GM21423 (cell line): ENCODE measurements at regions not wholly inside any gene's neighbourhood (a gene's known extent, or its start where the extent isn't known, plus 50 kb on each side); places are given as distances from the start of the nearest gene placed in this dataset.

Experiments used
- ATAC-seq: cut with Tn5 transposase; IDR thresholded peaks from one replicate; pipeline ENCODE4 v1.9.1; 2021; ENCODE audit warnings: mild to moderate bottlenecking, moderate library complexity; ENCODE audit not compliant: unreplicated experiment

GRCh38 chr17:79541056-79541850 lies 69.6 kb downstream of the RBFOX3 start:
- no peak for ATAC-seq

GRCh38 chr17:79539944-79540705 lies 70.7 kb downstream of the RBFOX3 start:
- no peak for ATAC-seq

- ATAC-seq, result no peak
Measured at GRCh38 chr17:79538291-79538690, 72.6 kb downstream of the RBFOX3 start.

GRCh38 chr17:79537686-79538085 lies 73.2 kb downstream of the RBFOX3 start:
- ATAC-seq, result no peak

- ATAC-seq, result no peak
Measured at GRCh38 chr17:79537061-79537460, 73.8 kb downstream of the RBFOX3 start.

DNA sequence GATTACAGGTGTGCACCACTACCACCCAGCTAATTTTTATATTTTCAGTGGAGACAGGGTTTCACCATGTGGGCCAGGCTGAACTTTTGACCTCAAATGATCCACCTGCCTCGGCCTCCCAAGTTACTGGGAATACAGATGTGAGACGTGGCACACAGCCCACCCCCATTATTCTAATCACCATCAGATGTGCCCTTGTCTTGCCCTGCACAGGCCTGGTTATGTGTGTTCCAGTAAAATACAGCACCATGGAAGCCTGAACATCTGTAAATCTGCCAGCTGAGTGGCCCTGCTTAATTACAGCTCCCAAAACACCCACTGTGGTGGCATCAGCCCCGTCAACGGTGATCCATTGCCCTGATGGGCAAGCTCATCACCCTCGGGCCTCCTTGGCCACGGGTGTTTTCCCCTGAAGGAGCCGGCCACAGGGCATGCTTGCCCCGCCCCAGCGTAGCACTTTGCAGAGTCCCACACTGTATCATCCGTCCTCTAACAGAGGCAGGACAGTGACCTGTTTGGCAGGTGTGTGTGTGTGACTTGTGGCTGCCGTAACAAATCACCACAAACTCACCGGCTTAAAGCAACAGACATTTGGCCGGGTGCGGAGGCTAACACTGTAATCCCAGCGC lies 74.5 kb downstream of the RBFOX3 start:
- no peak for ATAC-seq

- no peak for ATAC-seq
Measured at GRCh38 chr17:79535728-79536025, 75.2 kb downstream of the RBFOX3 start.

DNA sequence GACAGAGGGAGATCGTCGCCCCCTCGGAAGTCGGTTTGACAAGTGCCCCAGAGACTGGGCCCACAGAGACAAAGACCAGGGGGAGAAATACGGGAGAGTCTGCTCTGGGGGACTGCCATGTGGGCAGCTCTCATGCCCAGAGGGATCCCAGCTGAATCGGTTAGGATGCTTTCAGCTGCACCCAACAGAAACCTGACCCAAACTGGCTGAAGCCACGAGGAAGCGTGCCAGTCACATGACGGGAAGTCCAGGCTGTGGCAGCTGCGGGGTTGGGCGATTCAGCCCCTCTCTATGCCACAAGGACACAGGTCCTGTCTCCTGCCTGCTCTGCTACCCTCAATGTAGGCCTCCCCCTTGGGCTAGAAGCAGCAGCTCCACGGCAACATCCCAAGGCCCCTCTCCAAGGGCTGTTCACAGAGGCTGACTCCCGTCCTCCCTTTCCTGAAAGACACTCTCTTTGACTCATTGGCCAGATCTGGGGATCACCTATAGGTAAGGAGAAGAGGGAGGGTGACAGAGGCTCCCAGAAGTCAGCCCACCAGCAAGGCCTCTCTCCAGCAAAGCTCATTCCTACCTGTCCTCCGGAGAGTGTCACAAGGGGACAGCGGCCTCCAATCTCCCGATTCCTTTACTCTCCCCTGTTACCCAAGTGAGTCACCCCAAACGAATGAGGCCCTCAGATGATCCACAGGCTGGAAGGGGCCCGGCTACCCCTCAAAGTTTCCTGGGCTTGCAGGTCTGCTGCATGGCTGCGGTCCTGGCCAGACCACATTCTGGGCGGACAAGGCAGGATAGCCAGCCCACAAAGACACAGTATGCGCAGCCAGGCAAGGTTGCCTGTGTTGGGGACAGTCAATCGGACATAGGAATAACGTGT lies 75.8 kb downstream of the RBFOX3 start:
- no peak for ATAC-seq

DNA sequence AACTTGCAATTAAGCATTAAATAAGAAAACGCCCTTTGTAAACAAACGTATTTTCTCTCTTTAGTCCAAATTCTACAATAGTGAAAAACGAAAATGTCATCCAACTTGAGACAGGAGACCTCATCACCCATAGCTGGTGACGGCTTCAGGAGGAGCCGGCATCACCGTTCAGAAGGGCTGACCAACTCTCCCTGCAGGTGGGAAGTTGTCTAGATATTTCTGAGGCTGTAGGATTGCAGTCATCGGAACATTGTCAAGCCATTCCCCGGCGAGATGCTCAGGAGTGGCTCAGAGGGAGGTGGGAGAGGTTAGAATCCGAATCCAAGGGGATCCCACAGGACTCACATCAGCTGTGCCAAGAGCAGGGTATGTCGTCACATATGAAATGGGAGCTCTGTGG lies 76.7 kb downstream of the RBFOX3 start:
- ATAC-seq, result no peak

- no peak for ATAC-seq
Measured at GRCh38 chr17:79533116-79533515, 77.7 kb downstream of the RBFOX3 start.

GRCh38 chr17:79532107-79532790 lies 78.6 kb downstream of the RBFOX3 start:
- no peak for ATAC-seq

DNA sequence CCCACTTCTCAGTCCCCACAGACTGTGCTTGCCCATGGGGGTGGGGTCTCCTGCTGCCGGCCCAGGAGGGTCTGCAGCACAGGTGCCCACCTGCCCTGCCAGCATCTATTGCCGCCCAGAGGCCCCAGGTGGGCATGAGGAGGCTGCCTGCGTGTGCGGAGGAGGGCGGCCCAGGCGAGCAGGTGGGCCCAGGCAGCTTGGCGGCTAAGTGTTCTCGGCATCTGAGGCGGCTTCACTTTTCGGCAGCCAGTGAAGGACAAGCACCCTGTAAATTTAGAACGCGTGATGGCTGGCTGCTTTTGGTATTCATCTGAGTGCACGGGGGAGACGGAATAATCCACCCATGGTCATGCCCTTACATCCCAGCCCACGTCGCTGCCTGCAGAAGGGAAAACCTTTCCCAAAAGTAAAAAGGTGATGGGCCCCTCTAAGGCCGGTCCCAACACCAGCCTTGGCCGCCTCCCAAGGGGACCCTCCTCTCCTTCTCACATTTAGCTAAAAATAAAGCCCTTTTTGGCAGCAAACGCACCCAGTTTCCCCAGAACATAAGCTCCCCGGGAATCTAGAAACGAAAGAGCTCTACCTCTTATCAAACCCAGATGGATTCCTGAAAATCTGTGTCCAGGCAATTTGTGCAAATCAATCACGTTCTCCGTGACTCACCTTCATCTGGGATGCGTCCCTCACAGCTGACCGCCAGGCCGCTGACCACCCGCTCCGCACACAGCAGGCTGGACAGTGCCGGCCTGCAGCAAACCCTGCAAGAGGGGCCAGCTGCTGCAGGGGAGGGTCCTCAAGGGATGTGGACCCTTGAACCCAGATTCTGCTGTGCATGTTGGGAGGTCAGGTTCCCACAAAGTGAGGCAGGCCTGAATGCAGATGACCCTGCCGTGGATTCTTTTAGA lies 79.4 kb downstream of the RBFOX3 start:
- no peak for ATAC-seq

DNA sequence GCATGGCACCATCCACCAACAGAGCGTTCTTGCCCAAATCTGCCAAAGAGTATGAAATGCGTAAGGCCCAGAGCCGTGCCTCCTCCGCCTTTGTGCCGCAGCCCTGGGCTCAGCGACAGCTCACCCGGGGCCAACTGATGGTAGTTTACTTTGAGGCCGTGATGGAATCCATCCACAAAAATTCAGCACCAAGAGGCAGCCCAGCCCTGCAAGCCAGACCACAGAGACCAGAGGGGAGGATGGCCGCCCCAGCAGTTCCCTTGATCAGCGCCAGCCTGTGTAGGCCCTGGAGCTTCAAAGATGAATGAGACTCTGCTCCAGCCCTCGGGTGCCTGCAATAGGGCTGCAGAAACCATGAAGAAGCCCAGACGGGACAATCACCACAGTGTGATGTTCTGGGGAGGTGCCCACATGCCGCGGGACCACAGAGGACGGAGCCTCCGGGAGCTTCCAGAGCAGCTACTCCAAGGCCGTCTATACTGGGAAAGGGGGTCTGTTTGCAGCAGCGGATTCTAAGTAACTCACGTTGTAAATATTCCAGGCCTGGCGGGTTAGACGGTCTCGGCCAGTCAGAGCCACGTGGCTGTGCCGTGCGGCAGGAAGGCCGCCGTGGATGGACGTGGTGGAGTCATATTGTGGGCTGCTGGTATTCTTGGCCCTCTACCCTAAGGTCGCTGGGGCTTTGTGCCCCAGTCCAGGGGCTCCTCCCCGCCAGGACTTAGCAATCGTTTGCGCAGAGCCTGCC lies 80.3 kb downstream of the RBFOX3 start:
- no peak for ATAC-seq

DNA sequence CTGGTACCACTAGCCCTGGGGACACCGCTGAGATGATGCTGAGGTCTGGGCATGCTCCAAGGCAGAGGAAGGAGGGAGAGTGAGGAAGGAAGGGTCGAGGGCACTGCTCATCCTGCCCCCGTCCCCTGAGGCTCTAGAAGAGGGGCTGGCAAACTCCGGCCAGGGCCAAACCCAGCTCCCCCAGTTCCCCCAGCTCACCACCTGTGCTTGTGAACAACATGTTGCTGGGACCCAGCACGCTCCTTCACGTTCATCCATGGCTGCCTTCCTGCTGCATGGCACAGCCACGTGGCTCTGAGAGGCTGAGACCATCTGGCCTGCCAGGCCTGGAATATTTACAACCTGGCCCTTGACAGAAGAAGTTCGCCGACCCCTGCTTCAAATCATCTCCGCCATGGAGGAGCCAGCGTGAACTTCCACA lies 81.2 kb downstream of the RBFOX3 start:
- no peak for ATAC-seq

GRCh38 chr17:79528592-79529125 lies 82.2 kb downstream of the RBFOX3 start:
- ATAC-seq, result no peak

- ATAC-seq, result no peak
Measured at GRCh38 chr17:79527306-79527705, 83.5 kb downstream of the RBFOX3 start.

DNA sequence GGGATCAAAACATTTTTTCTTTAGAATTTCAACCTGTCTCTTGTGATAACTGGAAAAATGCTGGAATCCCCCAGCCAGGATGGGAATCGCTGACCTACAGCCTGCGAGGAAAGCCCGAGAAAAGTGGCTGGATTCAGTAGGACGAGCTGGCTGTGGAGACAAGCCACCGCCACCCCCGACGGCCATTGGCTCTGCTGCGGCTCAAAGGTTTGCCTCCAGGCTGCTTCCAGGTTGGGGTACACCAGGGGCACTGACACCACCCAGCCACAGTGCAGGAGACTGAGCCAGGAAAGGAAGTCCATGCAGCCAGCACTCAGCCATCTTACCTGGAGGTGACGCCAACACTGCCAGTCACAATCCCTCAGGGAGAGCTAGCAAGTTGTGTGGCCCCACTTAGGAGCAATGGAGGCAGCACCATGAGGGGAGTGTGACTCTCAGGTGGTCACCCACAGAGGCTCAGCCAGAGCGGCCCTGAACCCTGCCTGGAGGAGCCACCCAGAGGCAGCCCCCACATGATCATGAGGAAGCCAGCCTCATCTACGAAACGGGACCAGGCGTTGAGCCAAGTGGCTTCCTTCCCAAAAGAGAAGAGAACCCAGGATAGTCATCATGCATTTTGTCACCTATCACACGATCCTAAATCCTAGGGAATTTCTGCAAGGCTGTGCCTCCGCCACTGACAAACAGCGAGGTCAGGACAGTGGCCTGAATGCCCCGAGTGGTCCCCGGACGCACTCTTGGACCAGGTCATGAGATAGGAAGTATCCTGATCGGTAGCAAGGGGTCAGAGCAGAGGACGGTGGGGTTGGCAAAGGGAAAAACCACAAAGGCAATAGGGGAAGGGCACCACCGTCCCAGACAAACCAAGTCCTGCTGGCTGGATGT lies 84.8 kb downstream of the RBFOX3 start:
- no peak for ATAC-seq
